SK-N-SH (cell line): ENCODE measurements at regions not wholly inside any gene's neighbourhood (a gene's known extent, or its start where the extent isn't known, plus 50 kb on each side); places are given as distances from the start of the nearest gene placed in this dataset.

Source experiments
- POLR2AphosphoS5 ChIP-seq: IDR thresholded peaks from 2 replicates; pipeline ENCODE4 v1.6.1; 2012; ENCODE audit warnings: low read depth, low read length
- RAD21 ChIP-seq: IDR thresholded peaks from 2 replicates; pipeline ENCODE4 v1.6.1; 2012; ENCODE audit warnings: mild to moderate bottlenecking, low read length
- SMC3 ChIP-seq: IDR thresholded peaks from 2 replicates; pipeline ENCODE4 v1.6.1; 2012; ENCODE audit warnings: low read depth, low read length, improper control_type of control experiment
- TF ChIP-seq, protein P1 (sequence below): IDR thresholded peaks from 2 replicates; pipeline ENCODE4 v1.4.0; 2012; ENCODE audit warnings: low read depth, borderline replicate concordance
- TF ChIP-seq, protein P2 (sequence below): fragments of 200-600 bp; sonication (generic); IDR thresholded peaks from 2 replicates; pipeline ENCODE4 v1.6.1; 2017; ENCODE audit warnings: antibody characterized with exemption, mild to moderate bottlenecking, moderate library complexity

DNA sequence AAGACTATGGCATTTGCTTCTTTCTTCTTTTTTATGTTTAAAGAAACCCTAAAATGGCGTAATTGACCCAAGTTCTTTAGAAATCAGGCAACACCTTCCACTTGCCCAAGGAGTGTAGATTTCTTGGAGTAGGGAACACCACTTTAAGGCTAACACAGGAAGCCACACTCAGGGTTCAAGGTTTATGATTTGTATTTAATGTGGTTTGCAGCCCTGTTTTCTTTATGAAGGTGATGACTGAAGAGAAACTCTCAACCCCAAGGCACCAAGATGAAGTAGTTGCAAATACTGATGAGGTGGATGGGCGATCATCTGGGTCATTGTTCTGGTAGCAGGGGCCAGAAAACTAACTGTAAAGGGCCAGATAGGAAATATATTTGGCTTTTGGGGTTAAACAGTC, 101.1 kb downstream of the DLEU7 start:
- TF ChIP-seq, protein P1, sequence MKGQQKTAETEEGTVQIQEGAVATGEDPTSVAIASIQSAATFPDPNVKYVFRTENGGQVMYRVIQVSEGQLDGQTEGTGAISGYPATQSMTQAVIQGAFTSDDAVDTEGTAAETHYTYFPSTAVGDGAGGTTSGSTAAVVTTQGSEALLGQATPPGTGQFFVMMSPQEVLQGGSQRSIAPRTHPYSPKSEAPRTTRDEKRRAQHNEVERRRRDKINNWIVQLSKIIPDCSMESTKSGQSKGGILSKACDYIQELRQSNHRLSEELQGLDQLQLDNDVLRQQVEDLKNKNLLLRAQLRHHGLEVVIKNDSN = no peak
- TF ChIP-seq, protein P2, sequence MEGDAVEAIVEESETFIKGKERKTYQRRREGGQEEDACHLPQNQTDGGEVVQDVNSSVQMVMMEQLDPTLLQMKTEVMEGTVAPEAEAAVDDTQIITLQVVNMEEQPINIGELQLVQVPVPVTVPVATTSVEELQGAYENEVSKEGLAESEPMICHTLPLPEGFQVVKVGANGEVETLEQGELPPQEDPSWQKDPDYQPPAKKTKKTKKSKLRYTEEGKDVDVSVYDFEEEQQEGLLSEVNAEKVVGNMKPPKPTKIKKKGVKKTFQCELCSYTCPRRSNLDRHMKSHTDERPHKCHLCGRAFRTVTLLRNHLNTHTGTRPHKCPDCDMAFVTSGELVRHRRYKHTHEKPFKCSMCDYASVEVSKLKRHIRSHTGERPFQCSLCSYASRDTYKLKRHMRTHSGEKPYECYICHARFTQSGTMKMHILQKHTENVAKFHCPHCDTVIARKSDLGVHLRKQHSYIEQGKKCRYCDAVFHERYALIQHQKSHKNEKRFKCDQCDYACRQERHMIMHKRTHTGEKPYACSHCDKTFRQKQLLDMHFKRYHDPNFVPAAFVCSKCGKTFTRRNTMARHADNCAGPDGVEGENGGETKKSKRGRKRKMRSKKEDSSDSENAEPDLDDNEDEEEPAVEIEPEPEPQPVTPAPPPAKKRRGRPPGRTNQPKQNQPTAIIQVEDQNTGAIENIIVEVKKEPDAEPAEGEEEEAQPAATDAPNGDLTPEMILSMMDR = no peak
- no peak for TF ChIP-seq POLR2AphosphoS5
- no peak for TF ChIP-seq RAD21
- no peak for TF ChIP-seq SMC3
